ENCODE measurements at regions not wholly inside any gene's neighbourhood (a gene's known extent, or its start where the extent isn't known, plus 50 kb on each side); places are given as distances from the start of the nearest gene placed in this dataset.
A peak's percentile ranks its signal among the peaks of the same experiment; 100 is the strongest.

DNA sequence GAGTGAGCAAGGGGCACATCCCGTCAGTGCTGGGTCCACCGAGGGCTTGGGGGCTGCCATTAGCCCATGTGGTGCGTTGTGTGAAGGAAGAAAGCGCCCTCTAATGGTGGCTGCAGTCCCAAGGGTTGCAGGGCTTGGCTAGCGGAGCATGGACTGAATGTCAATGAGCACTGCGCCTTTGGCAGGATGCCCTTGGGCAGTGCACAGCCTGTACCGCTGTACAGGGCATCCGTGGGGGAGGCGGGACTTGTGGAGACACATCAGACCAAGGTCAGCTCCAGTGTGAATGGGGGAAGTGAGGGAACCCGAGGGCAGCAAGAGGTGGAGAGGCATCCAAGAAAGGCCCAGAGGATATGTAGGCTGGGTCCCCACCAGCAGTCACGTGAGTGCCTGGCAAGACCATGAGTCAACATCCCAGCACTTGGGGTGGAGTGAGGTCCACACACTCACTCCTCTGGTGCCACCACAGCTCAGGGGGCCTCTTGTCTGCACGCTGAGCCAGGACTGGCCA, 75.5 kb upstream of the MED9 start:
- peak; percentile 74 to 79 (median 75) for DNase-seq
- TF ChIP-seq POLR2A (IDR thresholded peaks at IDR 0.05), result no peak
- peak; percentile 14 to 42 (median 28) for TF ChIP-seq CTCF (IDR thresholded peaks at IDR 0.05)
- H3K27me3 ChIP-seq, result no peaks in the 10 kb centered on the region
- no peaks in the 10 kb centered on the region for H3K36me3 ChIP-seq
- H3K9me3 ChIP-seq, result no peaks in the 10 kb centered on the region
- H3K4me3 ChIP-seq, result no peak overlapping the region
- no peak overlapping the region for H3K27ac ChIP-seq
- peak; percentile 40 to 75 (median 54) for ATAC-seq
- 49% methylated on average over 9 of the region's 12 CpGs for WGBS (ENCODE audit: insufficient coverage, low coverage, low lambda C conversion rate, missing lambda C conversion rate)
- H3K4me1 ChIP-seq, result peaks cover 0 to 10% (median 2%) of the 10 kb centered on the region in 4 donors
- intact Hi-C loops (cut with DNase I), result no loop called here

- Histone ChIP-seq H3K9me3 (no peaks in the 10 kb centered on the region), H3K27me3 (no peaks in the 10 kb centered on the region), H3K36me3 (no peaks in the 10 kb centered on the region), H3K27ac (no peak overlapping the region), H3K4me1 (peaks cover 0 to 21% (median 5%) of the 10 kb centered on the region in 4 donors), H3K4me3 (no peak overlapping the region)
- intact Hi-C loops (cut with DNase I), result no loop called here
- WGBS (ENCODE audit: insufficient coverage, low coverage, low lambda C conversion rate, missing lambda C conversion rate), result 64% methylated on average over 6 of the region's 6 CpGs
- TF ChIP-seq POLR2A (IDR thresholded peaks at IDR 0.05) (no peak), CTCF (IDR thresholded peaks at IDR 0.05) (no peak)
- ATAC-seq, result no peak
- no peak for DNase-seq
These were observed 74.2 kb upstream of the MED9 start for GRCh38 chr17:17402558-17402957.

- H3K4me3 ChIP-seq, result no peak overlapping the region
- TF ChIP-seq CTCF (IDR thresholded peaks at IDR 0.05) (no peak), POLR2A (IDR thresholded peaks at IDR 0.05) (no peak)
- no peaks in the 10 kb centered on the region for H3K27me3 ChIP-seq
- no CpG with 5 or more reads among the region's 6 CpGs for WGBS (ENCODE audit: insufficient coverage, low coverage, low lambda C conversion rate, missing lambda C conversion rate)
- DNase-seq, result no peak
- no peaks in the 10 kb centered on the region for H3K36me3 ChIP-seq
- H3K9me3 ChIP-seq, result no peaks in the 10 kb centered on the region
- H3K4me1 ChIP-seq, result peaks cover 0 to 26% (median 5%) of the 10 kb centered on the region in 4 donors
- H3K27ac ChIP-seq, result no peak overlapping the region
- no peak for ATAC-seq
- intact Hi-C loops (cut with DNase I), result no loop called here
These were observed 73.7 kb upstream of the MED9 start for GRCh38 chr17:17403065-17403464.

- ATAC-seq, result no peak
These were observed 72.8 kb upstream of the MED9 start for GRCh38 chr17:17403899-17404576.

More at GRCh38 chr17:17403899-17404576, 72.8 kb upstream of the MED9 start:
- DNase-seq, result no peak
- Histone ChIP-seq H3K27ac (no peak overlapping the region), H3K9me3 (no peaks in the 10 kb centered on the region), H3K4me3 (no peak overlapping the region), H3K36me3 (no peaks in the 10 kb centered on the region), H3K4me1 (peaks cover 0 to 36% (median 5%) of the 10 kb centered on the region in 4 donors), H3K27me3 (no peaks in the 10 kb centered on the region)
- no peak for TF ChIP-seq POLR2A (IDR thresholded peaks at IDR 0.05)
- TF ChIP-seq CTCF (IDR thresholded peaks at IDR 0.05), result no peak
- WGBS (ENCODE audit: insufficient coverage, low coverage, low lambda C conversion rate, missing lambda C conversion rate), result 65% methylated on average over 4 of the region's 17 CpGs
- intact Hi-C loops (cut with DNase I), result no loop called here
